Prostate gland (tissue), 2 donors: ENCODE measurements at regions not wholly inside any gene's neighbourhood (a gene's known extent, or its start where the extent isn't known, plus 50 kb on each side); places are given as distances from the start of the nearest gene placed in this dataset.

Source experiments
- POLR2A ChIP-seq: fragments of 450-650 bp; IDR thresholded peaks from one replicate; pipeline ENCODE4 v1.6.1; 2016; ENCODE audit warnings: antibody characterized with exemption, mild to moderate bottlenecking
- POLR2AphosphoS5 ChIP-seq: sonication (generic); formaldehyde crosslinking; IDR thresholded peaks from one replicate; pipeline ENCODE4 v1.6.1; 2017; ENCODE audit warnings: antibody characterized with exemption
- TF ChIP-seq, protein P1 (sequence below), 4 experiments: fragments of 200-600 bp in 2 of 4; fragments of 450-650 bp in 2 of 4; sonication (generic) in 2 of 4; IDR thresholded peaks; 1 replicate in 3 of 4; 2 replicates in 1 of 4; pipeline ENCODE4 v1.5.1; 2016 to 2019; ENCODE audit warnings: antibody characterized with exemption in 4 of 4, mild to moderate bottlenecking in 2 of 4, moderate library complexity in 2 of 4

- TF ChIP-seq, protein P1, sequence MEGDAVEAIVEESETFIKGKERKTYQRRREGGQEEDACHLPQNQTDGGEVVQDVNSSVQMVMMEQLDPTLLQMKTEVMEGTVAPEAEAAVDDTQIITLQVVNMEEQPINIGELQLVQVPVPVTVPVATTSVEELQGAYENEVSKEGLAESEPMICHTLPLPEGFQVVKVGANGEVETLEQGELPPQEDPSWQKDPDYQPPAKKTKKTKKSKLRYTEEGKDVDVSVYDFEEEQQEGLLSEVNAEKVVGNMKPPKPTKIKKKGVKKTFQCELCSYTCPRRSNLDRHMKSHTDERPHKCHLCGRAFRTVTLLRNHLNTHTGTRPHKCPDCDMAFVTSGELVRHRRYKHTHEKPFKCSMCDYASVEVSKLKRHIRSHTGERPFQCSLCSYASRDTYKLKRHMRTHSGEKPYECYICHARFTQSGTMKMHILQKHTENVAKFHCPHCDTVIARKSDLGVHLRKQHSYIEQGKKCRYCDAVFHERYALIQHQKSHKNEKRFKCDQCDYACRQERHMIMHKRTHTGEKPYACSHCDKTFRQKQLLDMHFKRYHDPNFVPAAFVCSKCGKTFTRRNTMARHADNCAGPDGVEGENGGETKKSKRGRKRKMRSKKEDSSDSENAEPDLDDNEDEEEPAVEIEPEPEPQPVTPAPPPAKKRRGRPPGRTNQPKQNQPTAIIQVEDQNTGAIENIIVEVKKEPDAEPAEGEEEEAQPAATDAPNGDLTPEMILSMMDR (IDR thresholded peaks at IDR 0.05): no peak
- TF ChIP-seq POLR2A (no peak), POLR2AphosphoS5 (no peak)
These were observed 155.5 kb upstream of the MXRA5 start for GRCh38 chrX:3501833-3502535.
